Caco-2 (cell line): ENCODE measurements at regions not wholly inside any gene's neighbourhood (a gene's known extent, or its start where the extent isn't known, plus 50 kb on each side); places are given as distances from the start of the nearest gene placed in this dataset.
A peak's percentile ranks its signal among the peaks of the same experiment; 100 is the strongest.

Source experiments
- BruUV-seq: library from RNA; stranded (reverse); fragments of 400-500 nt; replicated peaks from 2 replicates; lab custom pipeline; 2021; lab: Mats Ljungman, UMichigan
- CTCF ChIA-PET: fragments of 300-600 bp; sonication (Branson Sonifier 250); formaldehyde crosslinking; loops from one replicate; lab custom pipeline; 2022; ENCODE audit warnings: antibody characterized with exemption; lab: Charles Lee
- POLR2A ChIA-PET: fragments of 300-600 bp; sonication (Branson Sonifier 250); formaldehyde crosslinking; loops from one replicate; lab custom pipeline; 2022; ENCODE audit warnings: antibody characterized with exemption; lab: Charles Lee
- DNase-seq, 2 experiments: peaks; one replicate each; pipeline versions ENCODE4 v3.0.0 to v3.0.0-alpha.2; 2020 to 2022
- H3K27me3 ChIP-seq: replicated peaks from 2 replicates; pipeline ENCODE4 v1.6.0; 2011; ENCODE audit warnings: low read length; ENCODE audit not compliant: control insufficient read depth, insufficient read depth
- H3K36me3 ChIP-seq: 2 replicates; pipeline ENCODE4 v1.5.1; 2011; ENCODE audit warnings: low read length; ENCODE audit not compliant: control insufficient read depth, insufficient read depth
- H3K4me1 ChIP-seq: fragments of 250-450 bp; sonication (Bioruptor Pico); 2 replicates; pipeline ENCODE4 v1.5.1; 2020; ENCODE audit warnings: mild to moderate bottlenecking
- H3K4me3 ChIP-seq: 2 replicates; pipeline ENCODE4 v1.5.1; 2011; ENCODE audit warnings: low read depth, mild to moderate bottlenecking, control low read depth, low read length
- H3K9me3 ChIP-seq: fragments of 250-450 bp; sonication (Bioruptor Pico); 2 replicates; pipeline ENCODE4 v1.5.1; 2020; ENCODE audit warnings: mild to moderate bottlenecking, moderate library complexity
- H3K27ac Mint-ChIP-seq: one replicate; pipeline ENCODE4 v1.8.0; 2022; ENCODE audit warnings: mixed read lengths; ENCODE audit not compliant: unreplicated experiment
- H3K27me3 Mint-ChIP-seq: one replicate; pipeline ENCODE4 v1.8.0; 2022; ENCODE audit warnings: mixed read lengths; ENCODE audit not compliant: insufficient read depth, unreplicated experiment
- H3K36me3 Mint-ChIP-seq: one replicate; pipeline ENCODE4 v1.8.0; 2022; ENCODE audit warnings: mild to moderate bottlenecking, mixed read lengths; ENCODE audit not compliant: insufficient read depth, unreplicated experiment
- H3K4me1 Mint-ChIP-seq: one replicate; pipeline ENCODE4 v1.8.0; 2022; ENCODE audit warnings: low read depth, mixed read lengths; ENCODE audit not compliant: unreplicated experiment
- H3K4me3 Mint-ChIP-seq: one replicate; pipeline ENCODE4 v1.8.0; 2022; ENCODE audit warnings: mild to moderate bottlenecking, moderate library complexity, mixed read lengths; ENCODE audit not compliant: unreplicated experiment
- H3K9me3 Mint-ChIP-seq: one replicate; pipeline ENCODE4 v1.8.0; 2022; ENCODE audit warnings: mixed read lengths; ENCODE audit not compliant: unreplicated experiment
- CTCF ChIP-seq, 2 experiments: fragments of 200-600 bp in 1 of 2; IDR thresholded peaks; 1 replicate in 1 of 2; 2 replicates in 1 of 2; pipeline versions ENCODE4 v1.5.1 to v1.8.0; 2011 to 2022; ENCODE audit warnings: antibody characterized with exemption in 1 of 2, control low read depth in 1 of 2, inconsistent platforms in 1 of 2, low read depth in 1 of 2, low read length in 1 of 2, mild to moderate bottlenecking in 1 of 2, moderate library complexity in 1 of 2; ENCODE audit not compliant: insufficient read depth in 1 of 2, severe bottlenecking in 1 of 2, unreplicated experiment in 1 of 2
- intact Hi-C: fragments of 100-400 bp; cut with micrococcal nuclease; formaldehyde crosslinking; loops from one replicate; pipeline ENCODE4 v1.10.0; 2022; ENCODE audit not compliant: unreplicated experiment

DNA sequence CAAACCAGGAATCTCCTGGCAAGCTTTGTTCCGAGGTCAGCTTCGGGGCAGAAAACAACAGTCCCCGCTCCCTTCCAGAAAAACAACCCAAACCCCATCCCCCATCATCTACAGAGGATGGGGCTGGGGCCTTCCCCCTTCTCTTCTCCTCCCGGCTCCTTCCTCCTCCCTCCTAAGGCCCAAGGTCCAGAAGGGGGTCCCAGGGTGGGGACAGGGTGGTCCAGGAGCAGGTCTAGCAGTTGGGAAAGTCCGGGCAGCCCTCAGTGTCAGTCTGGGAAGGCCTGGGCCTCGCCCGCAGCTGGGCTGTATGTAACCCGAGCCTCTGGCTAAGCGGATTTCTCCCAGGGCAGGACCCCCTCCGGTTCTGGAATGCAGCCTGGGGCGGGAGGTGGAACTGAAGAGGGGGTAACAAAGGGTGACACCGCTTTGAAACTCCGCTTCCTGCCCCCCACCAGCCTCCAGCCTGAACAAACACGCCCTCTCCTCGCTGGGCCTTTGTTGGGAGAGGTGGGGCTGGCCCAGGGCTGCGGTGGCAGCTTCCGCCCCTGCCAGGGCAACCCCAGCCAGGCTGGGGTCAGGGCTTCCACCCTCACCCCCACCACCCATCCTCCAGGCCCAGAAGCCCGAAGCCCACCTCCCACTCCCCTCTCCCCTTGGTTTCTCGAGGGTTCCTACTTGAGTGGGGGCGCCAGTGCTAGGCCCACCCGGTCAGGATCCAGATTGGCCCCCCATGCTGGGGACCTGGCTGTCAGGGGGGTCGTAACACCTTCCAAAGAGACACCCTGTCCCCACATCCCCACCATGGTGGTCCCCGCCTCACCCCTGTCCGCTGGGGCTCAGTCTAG is 63.5 kb downstream of the C9orf50 start:
- no peak overlapping the region for H3K4me3 ChIP-seq

GRCh38 chr9:129556491-129557191 is 64.3 kb downstream of the C9orf50 start:
- Histone ChIP-seq H3K4me3 (no peak overlapping the region), H3K4me1 (peaks cover 43% of the 10 kb centered on the region), H3K27me3 (no peaks in the 10 kb centered on the region), H3K9me3 (no peaks in the 10 kb centered on the region), H3K36me3 (no peaks in the 10 kb centered on the region)
- H3K36me3 Mint-ChIP-seq = peaks cover 18% of the 10 kb centered on the region
- no peaks in the 10 kb centered on the region for H3K9me3 Mint-ChIP-seq
- ChIA-PET CTCF (no interaction called here), POLR2A (no interaction called here)
- peak overlapping the region; percentile 73 for H3K27ac Mint-ChIP-seq
- BruUV-seq = TSS peak; percentile 82
- no peak for DNase-seq
- no peak overlapping the region for H3K4me3 Mint-ChIP-seq
- peaks cover 36% of the 10 kb centered on the region for H3K4me1 Mint-ChIP-seq
- TF ChIP-seq CTCF (IDR thresholded peaks at IDR 0.05; ENCODE audit: insufficient read depth in 1 of 2, low read depth in 1 of 2, low read length in 1 of 2, severe bottlenecking in 1 of 2, unreplicated experiment in 1 of 2) = no peak
- intact Hi-C loops = loop anchor here (5.0 kb wide), 1 partner anchor 41 kb away; no protein-coding TSS in a partner anchor
- no peaks in the 10 kb centered on the region for H3K27me3 Mint-ChIP-seq

More for the DNA sequence above, 63.5 kb downstream of the C9orf50 start:
- H3K4me1 Mint-ChIP-seq = peaks cover 36% of the 10 kb centered on the region
- peak overlapping the region; percentile 73 for H3K27ac Mint-ChIP-seq
- peak; percentile 74 to 92 for DNase-seq
- no peaks in the 10 kb centered on the region for H3K27me3 Mint-ChIP-seq
- intact Hi-C loops = loop anchor here (5.0 kb wide), 1 partner anchor 40 kb away; no protein-coding TSS in a partner anchor
- TF ChIP-seq CTCF (IDR thresholded peaks at IDR 0.05; ENCODE audit: insufficient read depth in 1 of 2, low read depth in 1 of 2, low read length in 1 of 2, severe bottlenecking in 1 of 2, unreplicated experiment in 1 of 2) = no peak
- H3K36me3 Mint-ChIP-seq = peaks cover 18% of the 10 kb centered on the region
- peaks cover 43% of the 10 kb centered on the region for H3K4me1 ChIP-seq
- H3K4me3 Mint-ChIP-seq = peak overlapping the region; percentile 4
- no peaks in the 10 kb centered on the region for H3K9me3 ChIP-seq
- ChIA-PET POLR2A (no interaction called here), CTCF (no interaction called here)
- no peaks in the 10 kb centered on the region for H3K27me3 ChIP-seq
- no peaks in the 10 kb centered on the region for H3K9me3 Mint-ChIP-seq
- no peaks in the 10 kb centered on the region for H3K36me3 ChIP-seq
- no TSS peak for BruUV-seq

DNA sequence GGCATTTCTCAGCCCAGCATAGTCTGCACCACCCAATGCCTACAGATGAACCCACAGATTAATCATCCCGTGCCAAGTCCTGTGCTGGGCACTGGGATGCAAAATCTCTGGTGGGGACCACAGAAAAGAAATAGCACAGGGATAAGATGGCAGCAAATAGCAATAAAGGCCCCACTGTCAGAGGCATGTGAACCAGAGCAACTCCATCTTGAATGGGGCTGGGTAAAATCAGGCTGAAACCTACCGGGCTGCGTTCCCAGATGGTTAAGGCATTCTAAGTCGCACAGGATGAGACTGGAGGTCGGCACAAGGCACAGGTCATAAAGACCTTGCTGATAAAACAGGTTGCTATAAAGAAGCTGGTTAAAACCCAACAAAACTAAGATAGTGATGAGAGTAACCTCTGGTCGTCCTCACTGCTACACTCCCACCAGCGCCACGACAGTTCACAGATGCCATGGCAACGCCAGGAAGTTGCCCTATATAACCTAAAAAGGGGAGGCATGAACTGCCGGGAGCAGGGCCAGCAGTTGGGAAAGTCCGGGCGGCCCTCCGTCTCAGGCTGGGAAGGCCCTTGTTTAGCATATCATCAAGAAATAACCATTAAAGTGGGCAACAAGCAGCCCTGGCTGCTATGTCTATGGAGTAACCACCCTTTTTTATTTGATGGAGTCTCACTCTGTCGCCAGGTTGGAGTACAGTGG is 65.2 kb downstream of the C9orf50 start:
- H3K27me3 Mint-ChIP-seq = no peaks in the 10 kb centered on the region
- intact Hi-C loops = loop anchor here (5.0 kb wide), 1 partner anchor 42 kb away; no protein-coding TSS in a partner anchor
- peaks cover 27% of the 10 kb centered on the region for H3K4me1 Mint-ChIP-seq
- POLR2A ChIA-PET = no interaction called here
- no peak overlapping the region for H3K27ac Mint-ChIP-seq
- no peak overlapping the region for H3K4me3 ChIP-seq
- TF ChIP-seq CTCF (IDR thresholded peaks at IDR 0.05; ENCODE audit: insufficient read depth in 1 of 2, low read depth in 1 of 2, low read length in 1 of 2, severe bottlenecking in 1 of 2, unreplicated experiment in 1 of 2) = no peak
- no peak for DNase-seq
- no peaks in the 10 kb centered on the region for H3K9me3 Mint-ChIP-seq
- BruUV-seq = no TSS peak
- no peak overlapping the region for H3K4me3 Mint-ChIP-seq
- H3K27me3 ChIP-seq = no peaks in the 10 kb centered on the region
- peaks cover 43% of the 10 kb centered on the region for H3K4me1 ChIP-seq
- CTCF ChIA-PET = no interaction called here
- no peaks in the 10 kb centered on the region for H3K36me3 ChIP-seq
- H3K9me3 ChIP-seq = no peaks in the 10 kb centered on the region
- H3K36me3 Mint-ChIP-seq = peaks cover 18% of the 10 kb centered on the region
